PC-3 (cell line): ENCODE measurements at regions not wholly inside any gene's neighbourhood (a gene's known extent, or its start where the extent isn't known, plus 50 kb on each side); places are given as distances from the start of the nearest gene placed in this dataset.
"Not testable (repeated sequence)": the region's sequence is repeated elsewhere in the genome, so short reads cannot be mapped to it uniquely, and the experiment has no call there.

Source experiments
- ATAC-seq: fragments of 200-7000 bp; cut with Tn5 transposase; 2 replicates; pipeline ENCODE4 v1.9.1; 2020; ENCODE audit warnings: mild to moderate bottlenecking, moderate library complexity
- BruUV-seq: library from RNA; stranded (reverse); fragments of 400-500 nt; replicated peaks from 2 replicates; lab custom pipeline; 2021; lab: Mats Ljungman, UMichigan
- CTCF ChIA-PET: fragments of 300-600 bp; sonication (Branson Sonifier 250); formaldehyde crosslinking; loops from one replicate; lab custom pipeline; 2022; ENCODE audit warnings: antibody characterized with exemption; lab: Charles Lee
- POLR2A ChIA-PET: fragments of 300-600 bp; sonication (Branson Sonifier 250); formaldehyde crosslinking; loops from one replicate; lab custom pipeline; 2022; ENCODE audit warnings: antibody characterized with exemption; ENCODE audit not compliant: unreplicated experiment; lab: Charles Lee
- DNase-seq: peaks from one replicate; pipeline ENCODE4 v3.0.0-alpha.2; 2015
- H2AFZ ChIP-seq: fragments of 300-600 bp; sonication (generic); 2 replicates; pipeline ENCODE4 v1.6.0; 2016; ENCODE audit warnings: antibody characterized with exemption, low read length
- H3F3A ChIP-seq: fragments of 300-600 bp; sonication (generic); one replicate; pipeline ENCODE4 v1.6.0; 2017; ENCODE audit warnings: antibody characterized with exemption, low read length, control low read depth, mild to moderate bottlenecking; ENCODE audit not compliant: unreplicated experiment
- H3K27ac ChIP-seq: fragments of 300-600 bp; sonication (generic); 2 replicates; pipeline ENCODE4 v1.5.1; 2016; ENCODE audit warnings: mild to moderate bottlenecking, low read length
- H3K27me3 ChIP-seq: fragments of 300-600 bp; sonication (generic); 2 replicates; pipeline ENCODE4 v1.6.1; 2016; ENCODE audit warnings: low read length, mixed read lengths
- H3K36me3 ChIP-seq: fragments of 300-600 bp; sonication (generic); 2 replicates; pipeline ENCODE4 v1.6.1; 2016; ENCODE audit warnings: low read depth, mixed run types, low read length, mixed read lengths
- H3K4me1 ChIP-seq: fragments of 300-600 bp; sonication (generic); 2 replicates; pipeline ENCODE4 v1.5.1; 2016; ENCODE audit warnings: low read length; ENCODE audit not compliant: insufficient read depth
- H3K4me2 ChIP-seq: fragments of 300-600 bp; sonication (generic); 2 replicates; pipeline ENCODE4 v1.6.0; 2016; ENCODE audit warnings: low read length
- H3K4me3 ChIP-seq: fragments of 300-600 bp; sonication (generic); 2 replicates; pipeline ENCODE4 v1.5.1; 2016; ENCODE audit warnings: mild to moderate bottlenecking, low read length, mixed read lengths
- H3K79me2 ChIP-seq: fragments of 300-600 bp; sonication (generic); 2 replicates; pipeline ENCODE4 v1.6.1; 2017; ENCODE audit warnings: low read length, mixed read lengths
- H3K9ac ChIP-seq: fragments of 300-600 bp; sonication (generic); 2 replicates; pipeline ENCODE4 v1.6.0; 2016; ENCODE audit warnings: mild to moderate bottlenecking, low read length
- H3K9me2 ChIP-seq: fragments of 300-600 bp; sonication (generic); replicated peaks from 2 replicates; pipeline ENCODE4 v1.6.1; 2016; ENCODE audit warnings: mixed run types, low read length, mixed read lengths
- H3K9me3 ChIP-seq: fragments of 300-600 bp; sonication (generic); 2 replicates; pipeline ENCODE4 v1.6.1; 2016; ENCODE audit warnings: low read length, mixed read lengths
- H4K20me1 ChIP-seq: fragments of 300-600 bp; sonication (generic); 2 replicates; pipeline ENCODE4 v1.6.1; 2016; ENCODE audit warnings: low read length, mixed read lengths
- CTCF ChIP-seq: fragments of 300-600 bp; sonication (generic); conservative IDR thresholded peaks from 2 replicates; pipeline ENCODE4 v1.5.1; 2017; ENCODE audit warnings: antibody characterized with exemption, low read depth, mild to moderate bottlenecking, low read length
- EZH2 ChIP-seq: fragments of 300-600 bp; sonication (generic); IDR thresholded peaks from one replicate; pipeline ENCODE4 v1.6.1; 2017; ENCODE audit warnings: antibody characterized with exemption, mild to moderate bottlenecking, low read length; ENCODE audit not compliant: unreplicated experiment
- EZH2phosphoT487 ChIP-seq: fragments of 300-600 bp; sonication (generic); IDR thresholded peaks from 2 replicates; pipeline ENCODE4 v1.6.1; 2018; ENCODE audit warnings: mild to moderate bottlenecking, antibody characterized with exemption, low read length, borderline replicate concordance
- intact Hi-C: fragments of 100-400 bp; cut with micrococcal nuclease; formaldehyde crosslinking; loops from 2 replicates; pipeline ENCODE4 v1.9.0; 2023

DNA sequence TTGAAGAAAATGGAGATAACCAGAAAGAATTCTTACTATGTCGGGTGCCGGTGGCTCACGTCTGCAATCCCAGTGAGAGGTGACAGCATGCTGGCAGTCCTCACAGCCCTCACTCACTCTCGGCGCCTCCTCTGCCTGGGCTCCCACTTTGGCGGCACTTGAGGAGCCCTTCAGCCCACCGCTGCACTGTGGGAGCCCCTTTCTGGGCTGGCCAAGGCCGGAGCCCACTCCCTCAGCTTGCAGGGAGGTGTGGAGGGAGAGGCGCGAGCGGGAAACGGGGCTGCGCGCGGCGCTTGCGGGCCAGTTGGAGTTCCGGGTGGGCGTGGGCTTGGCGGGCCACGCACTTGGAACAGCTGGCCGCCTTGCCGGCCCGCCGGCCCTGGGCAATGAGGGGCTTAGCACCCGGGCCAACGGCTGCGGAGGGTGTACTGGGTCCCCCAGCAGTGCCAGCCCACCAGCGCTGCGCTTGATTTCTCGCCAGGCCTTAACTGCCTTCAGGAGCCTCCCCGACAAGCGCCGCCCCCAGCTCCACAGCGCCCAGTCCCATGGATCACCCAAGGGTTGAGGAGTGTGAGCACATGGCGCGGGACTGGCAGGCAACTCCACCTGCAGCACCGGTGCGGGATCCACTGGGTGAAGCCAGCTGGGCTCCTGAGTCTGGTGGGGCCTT lies 1672.5 kb upstream of the B3GALT2 start:
- CTCF ChIA-PET, H3K4me1 ChIP-seq, H3K27me3 ChIP-seq, H3K79me2 ChIP-seq, ATAC-seq, H3K9me3 ChIP-seq, H3F3A ChIP-seq, H3K4me2 ChIP-seq, POLR2A ChIA-PET, H3K36me3 ChIP-seq, BruUV-seq, intact Hi-C loops, H3K9me2 ChIP-seq, DNase-seq, H2AFZ ChIP-seq, H3K9ac ChIP-seq, H4K20me1 ChIP-seq, H3K27ac ChIP-seq, H3K4me3 ChIP-seq: not testable (repeated sequence)

DNA sequence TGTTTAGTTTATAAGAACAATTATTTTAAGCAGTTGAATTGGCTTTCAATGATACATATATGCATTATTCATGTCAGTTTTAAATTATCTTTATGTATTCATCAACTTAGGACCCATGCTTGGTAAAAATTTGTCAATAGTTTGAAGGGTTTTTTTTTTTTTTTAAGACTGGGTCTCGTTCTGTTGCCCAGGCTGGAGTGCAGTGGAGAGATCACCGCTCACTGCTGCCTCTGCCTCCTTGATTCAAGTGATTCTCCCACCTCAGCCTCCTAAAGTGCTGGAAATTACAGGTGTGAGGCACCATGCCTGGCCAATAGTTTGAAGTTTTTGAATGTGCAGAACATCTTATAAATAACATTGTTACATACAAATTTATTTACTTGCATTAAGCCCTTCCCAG lies 1671.0 kb upstream of the B3GALT2 start:
- H3K4me2 ChIP-seq = no peak overlapping the region
- no peaks in the 10 kb centered on the region for H3K36me3 ChIP-seq
- intact Hi-C loops = no loop called here
- H3K4me3 ChIP-seq = no peak overlapping the region
- H3F3A ChIP-seq = no peaks in the 10 kb centered on the region
- H3K27ac ChIP-seq = no peak overlapping the region
- no peaks in the 10 kb centered on the region for H3K79me2 ChIP-seq
- H3K9ac ChIP-seq = no peak overlapping the region
- no peaks in the 10 kb centered on the region for H3K9me2 ChIP-seq
- DNase-seq (no peak), ATAC-seq (no peak)
- H3K27me3 ChIP-seq = no peaks in the 10 kb centered on the region
- H2AFZ ChIP-seq = no peak overlapping the region
- no peaks in the 10 kb centered on the region for H4K20me1 ChIP-seq
- CTCF ChIA-PET = no interaction called here
- no peaks in the 10 kb centered on the region for H3K9me3 ChIP-seq
- POLR2A ChIA-PET = no interaction called here
- no TSS peak for BruUV-seq
- no peak for TF ChIP-seq EZH2
- TF ChIP-seq EZH2phosphoT487 = no peak
- no peak for TF ChIP-seq CTCF
- H3K4me1 ChIP-seq = no peaks in the 10 kb centered on the region

DNA sequence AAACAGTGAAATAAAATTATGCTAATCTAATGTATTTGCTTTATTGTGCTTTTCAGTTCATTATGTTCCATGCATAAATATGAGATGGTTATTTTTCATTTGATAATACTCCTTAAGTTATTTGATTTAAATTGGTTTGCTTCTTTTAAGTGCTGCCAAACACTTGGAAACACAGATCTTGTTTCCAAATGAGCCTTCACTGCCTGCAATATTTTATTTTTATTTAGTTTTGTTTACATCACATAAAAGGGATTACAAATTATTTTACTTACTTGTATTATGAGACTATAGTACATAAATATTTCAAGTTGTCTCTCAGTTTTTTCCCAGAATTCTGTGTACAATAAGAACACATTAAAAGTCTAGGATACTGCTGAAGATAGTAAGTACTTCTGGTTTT lies 1662.4 kb upstream of the B3GALT2 start:
- no TSS peak for BruUV-seq
- intact Hi-C loops = no loop called here
- no peaks in the 10 kb centered on the region for H3K27me3 ChIP-seq
- no peaks in the 10 kb centered on the region for H4K20me1 ChIP-seq
- H3K9ac ChIP-seq = no peak overlapping the region
- POLR2A ChIA-PET = no interaction called here
- no peak overlapping the region for H3K4me3 ChIP-seq
- no peak overlapping the region for H2AFZ ChIP-seq
- H3F3A ChIP-seq = no peaks in the 10 kb centered on the region
- CTCF ChIA-PET = no interaction called here
- H3K79me2 ChIP-seq = no peaks in the 10 kb centered on the region
- DNase-seq (no peak), ATAC-seq (no peak)
- H3K9me2 ChIP-seq = no peaks in the 10 kb centered on the region
- no peak overlapping the region for H3K4me2 ChIP-seq
- no peaks in the 10 kb centered on the region for H3K36me3 ChIP-seq
- H3K27ac ChIP-seq = no peak overlapping the region
- TF ChIP-seq EZH2phosphoT487 (no peak), EZH2 (no peak), CTCF (no peak)
- no peaks in the 10 kb centered on the region for H3K9me3 ChIP-seq
- no peaks in the 10 kb centered on the region for H3K4me1 ChIP-seq
